ENCODE measurements at regions not wholly inside any gene's neighbourhood (a gene's known extent, or its start where the extent isn't known, plus 50 kb on each side); places are given as distances from the start of the nearest gene placed in this dataset.

DNA sequence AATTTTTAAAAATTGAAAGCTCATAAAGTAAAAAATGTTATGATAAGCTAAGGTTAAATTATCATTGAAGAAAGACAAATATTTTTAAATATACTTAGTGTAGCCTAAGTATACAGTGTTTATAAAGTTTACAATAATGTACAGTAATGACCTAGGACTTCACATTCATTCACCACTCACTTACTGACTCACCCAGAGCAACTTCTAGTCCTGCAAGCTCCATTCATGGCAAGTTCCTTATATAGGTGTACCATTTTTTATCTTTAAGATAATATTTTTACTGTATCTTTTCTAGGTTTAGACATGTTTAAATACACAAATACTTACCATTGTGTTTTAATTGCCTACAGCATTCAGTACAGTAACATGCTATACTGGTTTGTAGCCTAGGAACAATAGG is 112.3 kb upstream of the RADX start:
- TF ChIP-seq, protein P1, sequence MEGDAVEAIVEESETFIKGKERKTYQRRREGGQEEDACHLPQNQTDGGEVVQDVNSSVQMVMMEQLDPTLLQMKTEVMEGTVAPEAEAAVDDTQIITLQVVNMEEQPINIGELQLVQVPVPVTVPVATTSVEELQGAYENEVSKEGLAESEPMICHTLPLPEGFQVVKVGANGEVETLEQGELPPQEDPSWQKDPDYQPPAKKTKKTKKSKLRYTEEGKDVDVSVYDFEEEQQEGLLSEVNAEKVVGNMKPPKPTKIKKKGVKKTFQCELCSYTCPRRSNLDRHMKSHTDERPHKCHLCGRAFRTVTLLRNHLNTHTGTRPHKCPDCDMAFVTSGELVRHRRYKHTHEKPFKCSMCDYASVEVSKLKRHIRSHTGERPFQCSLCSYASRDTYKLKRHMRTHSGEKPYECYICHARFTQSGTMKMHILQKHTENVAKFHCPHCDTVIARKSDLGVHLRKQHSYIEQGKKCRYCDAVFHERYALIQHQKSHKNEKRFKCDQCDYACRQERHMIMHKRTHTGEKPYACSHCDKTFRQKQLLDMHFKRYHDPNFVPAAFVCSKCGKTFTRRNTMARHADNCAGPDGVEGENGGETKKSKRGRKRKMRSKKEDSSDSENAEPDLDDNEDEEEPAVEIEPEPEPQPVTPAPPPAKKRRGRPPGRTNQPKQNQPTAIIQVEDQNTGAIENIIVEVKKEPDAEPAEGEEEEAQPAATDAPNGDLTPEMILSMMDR (IDR thresholded peaks at IDR 0.05; ENCODE audit: borderline replicate concordance, insufficient read depth, low read depth, low read length): no peak
- H3K4me3 ChIP-seq (ENCODE audit: low read depth, low read length): no peak overlapping the region

- TF ChIP-seq, protein P1 (IDR thresholded peaks at IDR 0.05; ENCODE audit: borderline replicate concordance, insufficient read depth, low read depth, low read length): no peak
- no peak overlapping the region for H3K4me3 ChIP-seq (ENCODE audit: low read depth, low read length)
These were observed 100.9 kb upstream of the RADX start for GRCh38 chrX:106510713-106511403.
